A204.1 (cell line): ENCODE measurements at regions not wholly inside any gene's neighbourhood (a gene's known extent, or its start where the extent isn't known, plus 50 kb on each side); places are given as distances from the start of the nearest gene placed in this dataset.

Source experiments
- FAIRE-seq: peaks from 2 replicates; lab custom pipeline; 2012; peaks lifted over from hg19 to GRCh38; lab: Jason Lieb, UNC

DNA sequence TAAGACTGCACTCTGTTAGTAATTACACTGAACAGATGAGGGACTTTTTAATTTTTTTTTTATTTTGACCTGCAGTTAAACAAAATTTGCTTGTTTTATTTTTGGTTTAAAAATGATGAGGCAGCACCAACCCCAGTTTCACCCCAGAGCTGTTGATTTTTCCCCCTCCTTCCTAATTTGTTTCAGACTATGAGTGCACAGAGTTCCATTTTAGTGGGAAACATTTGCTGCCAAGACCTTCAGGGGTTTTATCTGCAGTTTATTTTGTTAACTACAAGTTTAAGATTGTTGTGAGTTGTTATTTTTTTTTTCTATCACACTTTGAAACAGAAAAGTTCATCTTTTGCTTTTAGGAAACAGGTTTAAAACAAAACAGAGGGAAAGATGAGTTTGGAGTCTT, 455.9 kb upstream of the NR2F2 start:
- FAIRE-seq = no peak

DNA sequence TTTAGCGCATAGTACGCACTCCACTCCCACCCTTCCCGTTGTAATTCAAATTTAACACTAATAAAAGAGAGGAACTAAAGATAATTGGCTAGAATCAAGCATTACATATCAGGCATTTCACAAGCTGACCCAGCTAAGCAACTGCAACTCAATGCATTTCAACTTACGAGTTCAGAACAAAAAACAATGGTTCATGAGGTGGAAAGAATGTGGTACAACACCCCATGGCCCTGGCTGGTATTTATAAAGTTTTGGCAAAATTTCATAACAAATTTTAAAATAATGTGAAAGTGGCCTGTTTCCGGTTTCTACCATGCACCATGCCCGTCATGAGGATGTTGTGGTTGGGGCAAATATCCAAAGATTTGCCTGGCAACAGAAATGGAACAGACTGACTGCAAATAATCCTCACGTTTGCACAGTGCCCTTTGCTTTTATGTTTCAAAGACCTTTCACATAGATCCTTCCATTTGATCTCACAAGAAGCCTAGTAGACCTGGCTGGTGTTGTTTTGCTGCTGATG, 455.3 kb upstream of the NR2F2 start:
- no peak for FAIRE-seq

DNA sequence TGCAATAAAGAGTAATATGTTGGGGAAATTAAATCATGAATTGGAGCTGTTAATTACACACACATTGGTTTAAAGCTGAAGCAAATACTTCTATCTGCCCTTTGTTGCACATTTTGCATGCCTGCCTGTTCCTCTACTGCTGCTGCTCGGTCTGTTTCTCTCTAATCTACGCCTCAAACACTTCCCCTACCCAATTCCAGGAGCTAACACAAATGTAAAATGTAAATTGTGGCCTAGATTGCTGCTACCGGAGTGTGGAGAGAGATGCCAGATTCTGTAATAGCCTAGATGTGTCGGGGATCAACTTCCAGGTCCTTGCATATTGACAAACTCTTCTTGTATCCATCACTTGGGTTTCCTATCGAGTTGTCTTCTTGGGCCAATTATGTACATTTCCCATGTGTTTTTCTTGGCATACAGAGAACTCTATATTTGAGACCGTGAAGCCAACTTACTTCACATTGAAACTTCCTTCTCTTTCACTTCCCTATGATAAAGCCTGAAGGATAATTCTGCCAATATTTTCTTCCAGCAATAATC, 450.4 kb upstream of the NR2F2 start:
- no peak for FAIRE-seq

DNA sequence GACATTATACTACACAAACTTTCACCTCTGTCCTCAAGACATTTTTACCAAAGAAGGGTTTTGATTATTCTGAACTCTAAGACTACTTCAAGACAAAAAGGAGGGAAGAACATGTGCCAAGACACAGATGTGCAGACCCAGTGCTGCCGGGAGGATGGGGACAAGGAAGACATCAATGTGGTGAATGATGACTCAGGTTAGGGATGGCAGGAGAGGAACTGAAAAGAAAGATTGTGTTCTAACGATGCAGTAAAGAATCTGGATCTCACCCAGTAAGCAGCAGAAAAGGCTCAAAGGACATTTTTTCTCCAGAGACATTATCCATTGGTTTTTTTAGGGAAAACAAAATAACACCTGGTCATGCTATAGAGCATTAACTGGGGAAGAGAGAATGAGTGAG, 449.9 kb upstream of the NR2F2 start:
- no peak for FAIRE-seq

DNA sequence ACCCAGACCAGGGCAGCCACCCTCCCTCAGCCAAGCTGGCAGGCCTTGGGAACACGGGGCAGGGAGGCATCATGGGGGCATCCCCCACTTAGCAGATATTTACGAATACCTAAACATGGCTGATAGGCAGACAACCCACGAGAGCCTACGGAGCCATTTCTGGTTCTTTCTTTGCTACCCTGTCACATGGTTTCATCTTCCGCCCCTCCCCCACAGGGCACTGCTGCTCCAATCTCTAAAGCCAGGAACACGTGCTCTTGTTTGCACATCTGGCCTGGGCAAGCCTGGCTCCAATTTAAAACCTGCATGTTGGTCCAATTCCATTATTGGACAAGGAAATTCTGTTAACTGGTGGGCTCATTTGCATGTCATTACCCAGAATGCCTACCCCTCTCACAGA, 447.4 kb upstream of the NR2F2 start:
- no peak for FAIRE-seq

DNA sequence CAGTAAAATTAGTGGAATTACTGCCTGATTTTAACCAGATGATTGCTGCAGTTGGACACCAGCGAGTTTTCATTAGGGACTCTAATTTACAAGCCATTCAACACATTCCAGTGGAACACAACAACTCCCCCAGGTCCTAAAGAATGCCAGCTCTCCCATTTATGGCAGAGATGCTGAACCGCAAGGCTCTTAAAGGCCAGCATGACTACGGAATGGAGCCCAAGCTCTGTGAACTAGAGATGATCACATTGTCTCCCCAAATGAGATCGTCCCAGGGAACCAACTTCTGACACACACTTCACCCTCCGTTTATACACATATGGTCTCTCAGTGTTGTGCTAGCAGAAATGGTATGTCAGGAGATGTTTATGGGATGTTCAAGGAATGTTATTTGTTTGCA, 446.2 kb upstream of the NR2F2 start:
- no peak for FAIRE-seq

DNA sequence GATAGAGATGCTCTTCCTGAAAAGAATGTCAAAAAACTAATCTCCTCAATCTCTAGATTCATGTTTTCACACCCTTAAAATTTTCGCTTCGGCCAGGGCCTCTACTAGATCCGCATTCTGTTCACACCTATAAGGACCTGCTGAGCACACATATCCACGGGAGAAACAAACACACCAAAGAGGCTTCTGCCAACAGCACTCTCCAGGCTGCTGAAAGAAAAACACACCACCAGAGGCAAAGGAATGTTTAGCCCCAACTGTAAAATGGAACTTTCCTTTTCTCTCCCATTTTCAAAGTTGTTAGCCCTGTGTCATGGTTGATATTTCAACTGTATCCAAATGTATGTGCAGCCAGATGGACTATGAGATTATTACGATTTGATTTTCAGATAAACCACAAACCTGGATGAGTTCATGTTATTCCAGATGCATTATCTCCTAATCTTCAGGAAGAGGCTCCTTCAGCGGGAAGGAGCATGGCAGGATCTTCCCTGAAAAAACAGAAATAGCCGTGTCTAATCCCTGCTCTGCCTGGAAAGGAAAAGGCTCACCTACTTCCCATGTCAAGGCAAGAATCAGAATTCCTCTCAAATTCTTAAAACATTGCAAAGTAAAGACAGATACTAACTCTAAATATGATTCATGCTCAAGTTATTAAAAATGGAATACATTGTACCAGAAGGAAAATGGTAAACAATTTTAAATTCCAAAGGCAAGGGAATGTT, 442.7 kb upstream of the NR2F2 start:
- no peak for FAIRE-seq

DNA sequence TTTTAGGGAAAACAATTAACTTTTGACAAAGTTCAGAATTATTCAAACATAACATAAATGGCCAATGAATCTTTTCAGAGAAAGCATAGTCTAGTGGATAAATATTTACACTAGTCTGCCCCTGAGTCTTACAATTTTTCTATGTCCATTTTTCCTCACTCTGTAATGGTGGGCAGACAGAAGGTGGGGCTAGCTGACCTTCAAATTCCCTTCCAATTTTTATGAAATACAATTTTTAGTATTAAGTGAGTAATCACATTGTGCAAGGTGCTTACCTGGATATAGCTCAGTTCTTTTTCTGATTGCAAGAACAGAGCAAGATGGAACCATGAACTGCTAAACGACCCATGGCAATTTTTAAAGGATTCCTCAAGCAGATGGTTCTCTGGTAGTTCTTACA, 441.7 kb upstream of the NR2F2 start:
- FAIRE-seq = no peak

DNA sequence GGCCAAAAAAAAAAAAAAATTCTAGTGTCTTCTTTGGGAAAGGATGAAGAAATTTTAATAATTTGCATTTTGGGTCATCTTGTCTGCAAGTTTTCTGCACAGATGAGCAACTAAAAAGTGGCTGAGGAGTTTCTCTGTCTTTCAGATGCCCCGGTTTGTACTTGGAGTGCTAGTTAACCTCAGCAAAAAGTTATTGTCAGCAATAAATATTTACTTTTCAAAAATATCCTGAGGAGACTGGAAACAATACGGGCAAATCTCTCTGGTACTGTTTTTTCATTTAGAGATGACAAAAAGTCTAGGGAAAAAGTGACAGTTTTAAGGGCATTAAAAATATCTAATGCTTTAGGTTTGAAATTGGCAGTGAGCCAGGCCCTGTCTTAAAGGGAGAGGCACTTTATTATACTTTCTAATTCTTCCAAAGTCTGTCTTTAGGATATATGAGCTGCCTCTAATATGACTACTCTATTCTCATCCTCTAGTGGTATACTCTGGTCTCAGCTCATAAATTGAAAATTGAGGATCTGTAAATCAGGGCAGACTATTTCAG, 436.0 kb upstream of the NR2F2 start:
- FAIRE-seq = no peak

DNA sequence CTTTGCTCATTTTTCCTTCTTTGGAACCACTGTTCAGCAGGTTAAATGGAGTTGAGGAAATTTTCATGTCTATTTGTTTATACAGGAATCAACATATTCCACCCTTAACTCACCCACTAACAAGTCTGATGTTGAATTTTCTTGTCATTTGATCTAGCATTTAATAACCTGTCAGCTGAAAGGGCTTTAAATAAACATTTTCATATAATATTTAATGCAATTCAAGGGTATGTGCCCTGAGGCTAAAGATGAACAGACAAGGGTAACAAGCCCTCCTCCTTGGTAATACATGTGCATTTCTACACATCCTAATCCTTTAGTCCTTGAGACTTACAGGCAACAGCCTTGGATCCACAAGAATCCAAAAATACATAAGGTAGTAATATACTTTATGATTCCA, 435.0 kb upstream of the NR2F2 start:
- FAIRE-seq = no peak

DNA sequence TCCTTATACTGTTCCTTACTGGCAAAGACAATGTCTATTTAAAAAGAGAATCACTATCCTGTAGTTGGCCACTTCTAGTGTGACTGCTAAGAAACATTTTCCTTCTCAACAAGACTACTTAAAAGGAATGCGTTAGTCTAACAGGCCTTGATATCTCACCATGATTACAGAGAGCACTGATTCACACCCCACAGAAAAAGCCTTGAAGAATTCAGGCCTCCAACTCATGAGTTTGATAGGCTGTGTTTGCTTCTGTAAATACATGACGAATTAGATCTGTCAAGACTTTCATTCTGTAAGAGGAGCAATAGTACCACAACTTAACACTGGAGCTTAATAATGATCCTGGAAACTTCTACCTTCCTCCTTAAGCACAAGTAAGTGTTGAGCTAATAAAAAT, 432.8 kb upstream of the NR2F2 start:
- no peak for FAIRE-seq

DNA sequence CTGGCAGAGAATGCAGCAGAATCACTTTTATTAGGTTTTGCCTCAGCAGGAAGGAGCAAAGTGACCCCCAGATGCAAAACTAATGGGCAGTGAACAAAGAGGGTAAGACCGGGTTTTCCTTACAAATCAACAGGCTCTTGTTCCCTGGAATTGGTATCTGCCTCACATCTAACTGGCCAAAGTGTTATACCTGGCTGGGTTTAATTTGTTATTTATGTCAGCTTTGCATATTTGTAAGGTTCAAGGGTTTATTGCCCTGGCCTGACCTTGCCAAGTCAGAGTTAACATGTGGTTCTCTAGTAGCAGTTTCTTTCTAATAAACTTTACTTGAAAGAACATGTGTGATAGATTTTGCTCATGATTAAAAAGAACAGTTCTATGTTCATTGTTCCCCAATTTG, 431.7 kb upstream of the NR2F2 start:
- FAIRE-seq = no peak

DNA sequence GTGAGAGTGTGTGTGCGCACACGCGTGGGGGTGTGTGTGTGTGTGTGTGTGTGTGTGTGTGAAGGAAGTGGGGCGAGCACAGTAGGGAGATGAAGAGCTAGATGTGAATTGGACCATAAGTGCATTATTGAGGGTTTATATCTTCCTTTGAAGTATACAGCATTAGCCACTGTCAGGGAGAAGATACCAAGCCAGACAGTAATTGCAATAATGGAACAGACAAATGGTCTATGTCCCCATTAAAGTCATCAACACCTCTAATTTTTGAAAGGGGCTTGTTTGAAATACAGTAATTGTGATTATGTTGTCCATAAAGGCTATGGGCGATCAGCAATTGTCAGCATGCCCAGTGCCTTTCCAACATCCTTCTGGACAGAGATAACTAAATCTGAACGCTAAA, 429.2 kb upstream of the NR2F2 start:
- no peak for FAIRE-seq

DNA sequence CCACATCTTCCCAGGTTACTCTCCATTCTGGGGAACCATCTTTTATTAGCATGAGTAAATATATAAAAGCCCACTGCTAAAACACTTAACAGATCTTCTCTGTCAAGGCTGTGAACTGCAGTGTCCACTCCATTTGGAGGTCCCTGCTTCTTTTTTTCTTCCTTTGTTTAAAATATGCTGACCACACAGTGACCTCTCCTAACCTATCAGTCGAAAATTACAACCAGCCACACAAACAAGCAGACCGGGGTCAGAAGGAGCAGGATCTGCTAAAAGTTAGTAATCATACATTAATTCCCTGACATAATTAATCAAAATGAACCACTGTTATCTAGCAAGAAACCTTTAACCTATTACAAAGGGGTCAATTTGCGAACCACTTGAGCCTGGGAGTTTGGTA, 427.9 kb upstream of the NR2F2 start:
- FAIRE-seq = no peak

DNA sequence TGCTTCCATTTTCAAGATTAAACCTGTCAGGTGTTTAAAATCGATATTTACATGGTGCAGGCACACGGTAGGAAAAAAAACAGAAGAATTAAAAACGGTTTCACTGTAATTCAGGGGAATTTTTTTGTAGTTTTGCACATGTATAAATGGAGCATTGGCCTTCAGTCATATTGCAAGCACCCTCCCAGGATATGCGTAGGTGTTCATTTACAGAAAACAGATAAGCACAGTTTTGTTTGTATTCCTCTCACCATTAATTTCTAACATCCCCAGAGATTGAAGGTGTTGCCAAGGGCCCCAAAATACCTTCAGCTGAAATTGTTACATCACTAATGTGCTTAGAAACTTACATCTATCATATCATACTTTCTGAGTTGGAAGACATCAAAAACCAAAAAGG, 427.1 kb upstream of the NR2F2 start:
- FAIRE-seq = no peak

DNA sequence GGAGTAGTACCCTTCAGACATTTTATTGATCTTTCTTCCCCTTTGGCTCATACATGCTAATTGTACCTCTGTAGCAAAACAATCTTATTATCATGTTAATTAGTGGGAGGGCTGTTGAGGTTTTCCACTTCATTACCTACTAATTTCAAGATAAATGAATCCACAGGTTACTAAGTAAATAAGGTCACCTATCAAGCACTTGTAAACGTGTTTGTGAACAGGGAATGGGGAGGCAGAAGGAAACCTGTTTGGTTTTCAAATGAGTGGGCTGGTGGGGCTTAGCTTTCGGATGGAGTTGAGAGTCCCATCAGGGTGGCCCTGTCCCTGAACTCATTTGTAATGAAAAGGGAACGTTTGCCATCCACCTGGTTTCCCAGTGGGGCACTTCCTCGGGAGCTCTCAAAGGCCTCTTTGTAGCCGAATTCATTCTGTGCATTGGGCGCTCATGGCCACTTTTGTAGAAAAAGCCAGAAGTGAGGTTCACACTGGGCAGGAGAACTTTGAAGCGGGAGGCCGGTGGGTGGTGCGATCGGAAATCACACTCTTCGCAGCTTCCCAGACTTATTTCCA, 419.8 kb upstream of the NR2F2 start:
- no peak for FAIRE-seq

DNA sequence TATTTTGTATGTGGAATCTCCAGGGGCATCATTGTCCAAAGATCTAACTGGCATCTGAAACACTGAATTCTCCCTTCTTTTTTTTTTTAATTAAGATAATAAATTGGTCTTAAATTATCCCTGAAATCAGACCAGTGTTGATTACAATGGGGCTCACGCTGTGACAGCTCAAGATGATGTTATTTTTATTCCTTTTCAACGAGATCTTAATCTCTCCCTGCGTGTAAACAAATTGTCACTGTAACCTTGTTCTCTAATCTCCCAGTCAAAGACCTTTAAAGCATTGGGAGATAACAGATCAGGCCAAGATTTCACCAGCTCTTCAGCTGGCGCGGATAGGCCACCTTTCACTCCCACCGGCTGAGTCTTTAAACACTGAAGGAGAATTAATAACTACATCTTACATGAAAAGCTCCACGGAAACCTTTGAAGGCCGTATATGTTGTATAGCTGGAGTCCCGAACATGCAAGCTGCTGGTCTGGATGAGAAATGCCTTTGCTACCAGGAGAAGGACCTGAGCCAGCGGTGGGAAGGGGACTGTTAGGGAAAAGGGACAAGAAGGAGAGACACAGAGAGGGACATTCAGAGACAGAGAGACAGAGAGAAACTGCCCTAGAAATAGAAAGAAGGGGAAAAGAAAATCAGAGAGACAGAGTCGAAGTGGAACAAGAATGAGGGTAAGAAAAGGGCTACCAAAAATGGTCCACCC, 418.8 kb upstream of the NR2F2 start:
- FAIRE-seq = no peak

DNA sequence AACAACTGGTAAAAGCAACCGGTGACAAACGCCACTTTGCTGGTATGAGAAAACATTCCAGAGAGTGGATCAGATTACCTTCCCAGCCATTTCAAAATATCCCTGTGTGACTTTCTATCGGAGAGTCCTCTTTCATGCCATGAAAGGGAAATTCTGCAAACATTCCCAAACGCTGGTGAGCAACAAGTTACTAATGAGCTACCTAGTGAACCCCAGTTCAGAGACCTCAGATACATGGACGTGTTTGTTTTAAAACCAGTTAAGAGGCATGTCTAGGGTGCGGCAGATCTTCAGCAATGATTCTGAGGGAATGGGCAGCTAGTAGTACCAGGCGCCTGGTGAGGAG, 418.2 kb upstream of the NR2F2 start:
- no peak for FAIRE-seq

DNA sequence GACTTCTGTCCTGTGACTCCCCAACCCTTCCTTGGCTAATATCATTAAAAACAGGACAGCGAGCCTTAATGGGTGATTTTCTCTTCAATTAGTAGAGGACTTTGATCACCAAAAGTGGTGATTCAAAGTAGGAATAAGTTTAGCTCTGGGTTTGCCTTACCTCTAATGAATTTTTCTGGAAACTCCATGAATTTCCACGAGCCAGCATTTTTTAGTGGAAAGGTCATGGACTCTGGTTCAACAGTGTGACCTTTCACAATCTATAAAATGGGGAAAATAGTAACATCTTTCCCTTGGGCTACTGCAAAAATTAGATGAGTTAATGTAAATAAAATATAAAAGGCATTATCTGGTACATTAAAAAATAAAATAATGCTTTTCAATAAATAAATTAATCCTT, 417.8 kb upstream of the NR2F2 start:
- FAIRE-seq = no peak

DNA sequence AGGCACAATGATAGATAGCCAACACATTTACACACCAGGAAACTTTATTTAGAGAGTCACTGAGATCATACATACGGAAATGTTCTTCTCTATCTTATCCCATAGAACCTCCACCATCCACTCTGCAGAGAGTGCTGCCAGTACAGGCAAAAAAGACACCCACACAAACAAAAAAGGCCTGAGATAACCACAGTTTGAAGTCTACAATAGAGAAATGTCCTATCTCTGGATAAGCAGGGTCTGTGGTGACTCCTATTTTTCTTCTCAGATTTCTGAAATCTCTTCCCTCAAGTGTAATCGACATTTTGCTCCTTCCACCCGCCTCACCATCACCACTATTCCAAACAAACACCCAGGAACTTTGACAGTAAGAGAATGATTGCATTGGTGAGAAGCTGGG, 413.9 kb upstream of the NR2F2 start:
- FAIRE-seq = no peak

DNA sequence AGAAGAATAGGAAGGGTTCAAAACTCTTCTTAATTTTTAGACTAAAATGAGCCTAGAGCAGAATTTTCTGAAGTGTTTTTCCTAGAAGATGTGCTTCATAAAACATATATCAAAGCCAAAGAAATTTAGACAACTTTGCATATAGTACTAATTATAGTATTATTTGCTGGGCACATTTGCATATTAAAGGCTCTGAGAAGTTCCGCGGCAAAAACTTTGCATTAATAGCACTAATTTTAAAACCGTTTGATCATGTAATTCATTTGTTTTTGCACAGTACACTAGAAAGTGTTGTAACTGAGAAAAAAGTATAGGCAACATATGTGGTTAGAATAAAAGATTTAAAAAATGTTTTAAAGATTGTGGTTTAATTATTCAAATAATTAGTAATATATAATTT, 412.0 kb upstream of the NR2F2 start:
- no peak for FAIRE-seq

DNA sequence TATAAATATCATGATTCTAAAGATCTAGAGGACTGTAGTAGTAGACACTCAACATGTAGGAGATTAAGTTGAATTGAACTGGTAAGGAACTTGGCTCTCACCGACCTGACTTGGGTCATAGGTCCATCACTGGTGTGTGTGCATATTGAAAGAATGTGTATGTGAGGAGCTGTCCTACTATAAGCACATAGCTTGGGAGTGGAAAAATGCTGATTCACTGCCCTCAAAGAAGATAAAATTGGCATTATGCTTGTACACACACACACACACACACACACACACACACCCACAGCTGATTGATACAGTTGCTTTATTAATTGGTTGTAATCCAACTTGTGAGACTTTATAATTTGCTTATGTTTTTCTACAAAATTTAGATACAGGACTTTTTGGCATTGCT, 411.0 kb upstream of the NR2F2 start:
- FAIRE-seq = no peak

DNA sequence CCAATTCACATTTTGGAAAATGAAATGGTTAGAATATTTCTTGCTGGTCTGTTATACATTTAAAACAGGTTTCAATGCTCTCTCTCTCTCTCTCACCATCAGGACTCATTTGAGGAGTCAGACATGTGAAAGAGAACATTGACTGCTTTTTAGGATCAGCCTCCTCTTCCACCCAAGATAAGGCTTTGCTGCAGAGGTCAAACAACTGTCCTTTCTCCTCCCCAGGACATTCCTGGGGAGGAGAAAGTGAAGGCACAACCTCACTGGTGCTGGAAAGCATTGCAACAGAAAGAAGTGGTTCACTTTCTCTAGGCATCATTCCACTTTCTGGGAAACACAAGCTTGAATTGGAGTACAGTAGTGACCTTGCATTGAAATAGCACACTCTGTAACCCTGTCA, 409.1 kb upstream of the NR2F2 start:
- FAIRE-seq = no peak
